HCT116 (cell line): ENCODE measurements at regions not wholly inside any gene's neighbourhood (a gene's known extent, or its start where the extent isn't known, plus 50 kb on each side); places are given as distances from the start of the nearest gene placed in this dataset.
"Not testable (repeated sequence)": the region's sequence is repeated elsewhere in the genome, so short reads cannot be mapped to it uniquely, and the experiment has no call there.

Source experiments
- ATAC-seq: fragments of 200-7000 bp; cut with Tn5 transposase; 2 replicates; pipeline ENCODE4 v1.9.1; 2020; ENCODE audit warnings: mild to moderate bottlenecking, moderate library complexity
- BruUV-seq: library from RNA; stranded (reverse); fragments of 400-500 nt; replicated peaks from 2 replicates; lab custom pipeline; 2021; lab: Mats Ljungman, UMichigan
- CTCF ChIA-PET: fragments of 300-600 bp; sonication (Branson Sonifier 250); formaldehyde crosslinking; loops from one replicate; lab custom pipeline; 2021; ENCODE audit warnings: antibody characterized with exemption; lab: Charles Lee
- POLR2A ChIA-PET: fragments of 300-600, 350-600 bp; sonication (Branson Sonifier 250); formaldehyde crosslinking; loops from one replicate; lab custom pipeline; 2021; ENCODE audit warnings: antibody characterized with exemption; lab: Charles Lee
- RAD21 ChIA-PET, 2 experiments: fragments of 300-600 bp; sonication (Branson Sonifier 250); formaldehyde crosslinking; loops; one replicate each; lab custom pipeline; 2023; ENCODE audit warnings: low total read pairs in 2 of 2; ENCODE audit not compliant: uncharacterized antibody in 2 of 2, unreplicated experiment in 2 of 2, low non-redundant PET in 1 of 2; lab: Charles Lee
- DNase-seq: peaks from one replicate; pipeline ENCODE4 v3.0.0-alpha.2; 2010; ENCODE audit warnings: low read depth, low spot score
- H2AFZ ChIP-seq: fragments of 200-600 bp; shearing (Covaris generic), sonication (generic); 2 replicates; pipeline ENCODE4 v1.6.1; 2017; ENCODE audit warnings: low read depth, mixed run types, mixed read lengths, antibody characterized with exemption, low read length; ENCODE audit not compliant: poor library complexity, severe bottlenecking
- H3K27ac ChIP-seq: 2 replicates; pipeline ENCODE4 v1.5.1; 2012; ENCODE audit warnings: low read depth, low read length
- H3K27me3 ChIP-seq: fragments of 200-600 bp; sonication (generic); 2 replicates; pipeline ENCODE4 v1.6.1; 2016; ENCODE audit warnings: mixed run types, low read length, mixed read lengths; ENCODE audit not compliant: insufficient read depth
- H3K36me3 ChIP-seq, 2 experiments: fragments of 200-500 bp in 1 of 2; fragments of 200-600 bp in 1 of 2; sonication (Bioruptor generic) in 1 of 2; sonication (generic) in 1 of 2; 2 replicates each; pipeline versions ENCODE4 v1.5.1 to v1.6.1; 2014 to 2016; ENCODE audit warnings: low read length in 2 of 2, inconsistent platforms in 1 of 2, mixed read lengths in 1 of 2, mixed run types in 1 of 2; ENCODE audit not compliant: insufficient read depth in 2 of 2, control insufficient read depth in 1 of 2
- H3K4me1 ChIP-seq, 2 experiments: fragments of 200-600 bp in 1 of 2; sonication (generic) in 1 of 2; 2 replicates each; pipeline versions ENCODE4 v1.5.1 to v1.6.1; 2012 to 2017; ENCODE audit warnings: low read length in 2 of 2, inconsistent platforms in 1 of 2, mild to moderate bottlenecking in 1 of 2, mixed read lengths in 1 of 2, mixed run types in 1 of 2, moderate library complexity in 1 of 2; ENCODE audit not compliant: insufficient read depth in 2 of 2, control insufficient read depth in 1 of 2
- H3K4me2 ChIP-seq: fragments of 200-600 bp; sonication (generic); 2 replicates; pipeline ENCODE4 v1.6.1; 2017; ENCODE audit warnings: mixed run types, low read length, mixed read lengths
- H3K4me3 ChIP-seq, 2 experiments: fragments of 200-600 bp in 1 of 2; sonication (generic) in 1 of 2; replicated peaks in 1 of 2; 2 replicates each; pipeline ENCODE4 v1.5.1; 2011 to 2016; ENCODE audit warnings: low read length in 2 of 2, control low read depth in 1 of 2, low read depth in 1 of 2, mild to moderate bottlenecking in 1 of 2, mixed read lengths in 1 of 2, mixed run types in 1 of 2
- H3K79me2 ChIP-seq: fragments of 200-600 bp; sonication (generic); 2 replicates; pipeline ENCODE4 v1.6.1; 2017; ENCODE audit warnings: mild to moderate bottlenecking, mixed run types, low read length, moderate library complexity, mixed read lengths; ENCODE audit not compliant: insufficient read depth
- H3K9ac ChIP-seq: fragments of 200-600 bp; sonication (generic); 2 replicates; pipeline ENCODE4 v1.6.1; 2016; ENCODE audit warnings: low read length, mixed read lengths
- H3K9me2 ChIP-seq: fragments of 200-600 bp; sonication (generic), shearing (Covaris generic); 2 replicates; pipeline ENCODE4 v1.6.1; 2017; ENCODE audit warnings: mixed run types, mild to moderate bottlenecking, moderate library complexity; ENCODE audit not compliant: insufficient read depth
- H3K9me3 ChIP-seq, 2 experiments: fragments of 200-500 bp in 1 of 2; fragments of 200-600 bp in 1 of 2; sonication (Bioruptor generic) in 1 of 2; sonication (generic) in 1 of 2; 2 replicates each; pipeline ENCODE4 v1.6.1; 2014 to 2017; ENCODE audit warnings: low read length in 2 of 2, mixed read lengths in 2 of 2, inconsistent platforms in 1 of 2, low read depth in 1 of 2, mild to moderate bottlenecking in 1 of 2, mixed run types in 1 of 2, moderate library complexity in 1 of 2; ENCODE audit not compliant: control insufficient read depth in 1 of 2, insufficient read depth in 1 of 2
- H4K20me1 ChIP-seq: fragments of 200-600 bp; sonication (generic), shearing (Covaris generic); 2 replicates; pipeline ENCODE4 v1.6.1; 2017; ENCODE audit warnings: mixed run types, mild to moderate bottlenecking, moderate library complexity; ENCODE audit not compliant: insufficient read depth
- ELF1 ChIP-seq: IDR thresholded peaks from 2 replicates; pipeline ENCODE4 v1.6.1; 2012; ENCODE audit warnings: low read depth, borderline replicate concordance
- FOSL1 ChIP-seq: IDR thresholded peaks from 2 replicates; pipeline ENCODE4 v1.6.1; 2012; ENCODE audit warnings: low read depth
- YY1 ChIP-seq: IDR thresholded peaks from 2 replicates; pipeline ENCODE4 v1.6.1; 2011; ENCODE audit warnings: low read length, low read depth, moderate library complexity, mild to moderate bottlenecking; ENCODE audit not compliant: insufficient replicate concordance; ENCODE audit errors: extremely low read depth
- intact Hi-C: fragments of 100-400 bp; cut with micrococcal nuclease; formaldehyde crosslinking; loops from 2 replicates; pipeline ENCODE4 v1.10.0; 2022
- TF ChIP-seq, protein P1 (sequence below), 3 experiments: fragments of 200-600 bp in 1 of 3; sonication (generic) in 1 of 3; IDR thresholded peaks in 2 of 3; conservative IDR thresholded peaks in 1 of 3; 2 replicates each; pipeline ENCODE4 v1.5.1; 2012 to 2017; ENCODE audit warnings: low read depth in 2 of 3, low read length in 2 of 3, antibody characterized with exemption in 1 of 3, borderline replicate concordance in 1 of 3, control low read depth in 1 of 3, mild to moderate bottlenecking in 1 of 3, mixed read lengths in 1 of 3, mixed run types in 1 of 3, moderate library complexity in 1 of 3; ENCODE audit not compliant: insufficient read depth in 1 of 3

GRCh38 chr11:43164831-43165230, 147.0 kb upstream of the API5 start (continued):
- TF ChIP-seq ELF1 (no peak), FOSL1 (no peak), YY1 (no peak)

DNA sequence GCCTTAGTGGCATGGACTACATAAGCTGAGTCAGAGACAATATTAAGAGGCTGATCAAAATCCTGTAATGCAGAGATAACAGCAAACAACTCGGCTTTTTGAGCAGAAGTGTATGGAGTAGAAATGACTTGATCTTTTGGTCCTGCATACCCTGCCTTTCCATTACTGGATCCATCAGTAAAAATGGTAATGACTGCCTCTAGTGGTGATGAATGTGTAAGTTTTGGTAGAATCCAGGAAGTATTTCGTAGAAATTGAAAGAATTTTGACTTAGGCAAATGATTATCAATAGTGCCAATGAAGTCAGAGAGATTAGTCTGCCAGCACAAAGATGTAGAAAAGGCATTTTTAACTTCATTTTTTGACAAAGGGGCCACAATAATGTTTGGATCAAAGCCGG, 146.4 kb upstream of the API5 start:
- BruUV-seq, CTCF ChIA-PET, DNase-seq, H3K9ac ChIP-seq, H3K9me3 ChIP-seq, RAD21 ChIA-PET, H3K4me1 ChIP-seq, H4K20me1 ChIP-seq, H3K4me2 ChIP-seq, H3K9me2 ChIP-seq, H3K27me3 ChIP-seq, ATAC-seq, intact Hi-C loops, H2AFZ ChIP-seq, POLR2A ChIA-PET, H3K79me2 ChIP-seq, H3K27ac ChIP-seq, H3K4me3 ChIP-seq, H3K36me3 ChIP-seq: not testable (repeated sequence)
- TF ChIP-seq, protein P1, sequence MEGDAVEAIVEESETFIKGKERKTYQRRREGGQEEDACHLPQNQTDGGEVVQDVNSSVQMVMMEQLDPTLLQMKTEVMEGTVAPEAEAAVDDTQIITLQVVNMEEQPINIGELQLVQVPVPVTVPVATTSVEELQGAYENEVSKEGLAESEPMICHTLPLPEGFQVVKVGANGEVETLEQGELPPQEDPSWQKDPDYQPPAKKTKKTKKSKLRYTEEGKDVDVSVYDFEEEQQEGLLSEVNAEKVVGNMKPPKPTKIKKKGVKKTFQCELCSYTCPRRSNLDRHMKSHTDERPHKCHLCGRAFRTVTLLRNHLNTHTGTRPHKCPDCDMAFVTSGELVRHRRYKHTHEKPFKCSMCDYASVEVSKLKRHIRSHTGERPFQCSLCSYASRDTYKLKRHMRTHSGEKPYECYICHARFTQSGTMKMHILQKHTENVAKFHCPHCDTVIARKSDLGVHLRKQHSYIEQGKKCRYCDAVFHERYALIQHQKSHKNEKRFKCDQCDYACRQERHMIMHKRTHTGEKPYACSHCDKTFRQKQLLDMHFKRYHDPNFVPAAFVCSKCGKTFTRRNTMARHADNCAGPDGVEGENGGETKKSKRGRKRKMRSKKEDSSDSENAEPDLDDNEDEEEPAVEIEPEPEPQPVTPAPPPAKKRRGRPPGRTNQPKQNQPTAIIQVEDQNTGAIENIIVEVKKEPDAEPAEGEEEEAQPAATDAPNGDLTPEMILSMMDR (IDR thresholded peaks at IDR 0.05 in 2 of 3, conservative IDR thresholded peaks at IDR 0.05 in 1 of 3; ENCODE audit: borderline replicate concordance in 1 of 3, insufficient read depth in 1 of 3, low read depth in 2 of 3, low read length in 2 of 3) = peak in 1 of 3 experiments; percentile 36; a peak in 1 of 6 replicates

DNA sequence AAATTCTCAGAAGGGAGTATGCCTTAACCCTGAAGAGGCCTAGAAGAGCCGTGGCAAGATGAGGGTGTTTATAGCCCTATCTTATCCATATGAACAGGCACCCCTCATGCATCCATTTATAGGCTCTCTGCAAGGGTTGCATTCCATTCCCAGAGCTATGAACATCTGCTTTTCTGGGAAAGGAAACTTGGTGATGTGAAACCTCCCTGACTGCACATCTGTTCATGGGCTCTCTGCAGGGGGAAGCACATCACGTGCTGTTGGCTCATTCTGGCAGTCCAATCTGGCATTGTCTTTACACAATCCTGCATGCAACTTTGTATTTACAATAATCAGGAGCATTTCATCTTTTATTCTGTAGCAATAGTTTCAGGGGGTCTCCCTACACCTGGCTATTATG, 143.6 kb upstream of the API5 start:
- H3K9me3 ChIP-seq, H3K27ac ChIP-seq, H3K4me3 ChIP-seq, H3K4me1 ChIP-seq, H3K4me2 ChIP-seq, H3K9ac ChIP-seq, H2AFZ ChIP-seq, ATAC-seq, BruUV-seq, POLR2A ChIA-PET, CTCF ChIA-PET, DNase-seq, H3K79me2 ChIP-seq, H3K27me3 ChIP-seq, H3K36me3 ChIP-seq, H4K20me1 ChIP-seq, H3K9me2 ChIP-seq, RAD21 ChIA-PET, intact Hi-C loops: not testable (repeated sequence)
